NCI-H82 (cell line): ENCODE measurements at regions not wholly inside any gene's neighbourhood (a gene's known extent, or its start where the extent isn't known, plus 50 kb on each side); places are given as distances from the start of the nearest gene placed in this dataset.

Experiments used
- DNase-seq: peaks from one replicate; lab custom pipeline; 2025; lab: John Stamatoyannopoulos, UW

DNA sequence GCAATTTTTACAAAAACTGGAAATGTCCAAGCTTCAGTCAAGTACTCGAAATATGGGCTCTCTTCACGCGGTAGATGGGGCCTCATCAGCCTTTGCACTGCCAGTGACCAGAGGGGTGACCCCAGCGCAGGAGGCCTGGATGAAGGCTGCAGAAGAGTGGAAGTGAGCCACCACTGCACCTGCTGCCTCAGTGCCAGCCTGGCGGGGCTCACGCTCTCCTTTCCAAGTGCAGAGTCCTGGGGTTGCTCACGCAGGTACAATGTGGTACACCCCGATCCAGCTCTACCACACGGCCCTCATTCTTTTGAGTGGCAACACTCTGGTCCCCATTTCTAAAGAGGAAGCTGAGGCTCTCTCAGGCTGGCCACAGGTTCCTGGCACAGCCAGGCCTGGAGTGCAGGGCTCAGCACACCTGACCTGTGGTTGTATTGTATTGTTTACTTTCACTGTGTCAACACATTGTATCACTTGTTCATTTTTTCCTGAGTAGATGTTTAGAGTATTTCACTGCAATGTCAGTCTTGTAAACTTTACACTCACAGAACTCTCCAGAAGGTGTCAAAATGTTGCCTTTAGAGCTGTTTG is 97.3 kb upstream of the SOX1 start:
- no peak for DNase-seq

- DNase-seq: no peak
These were observed 96.3 kb upstream of the SOX1 start for GRCh38 chr13:111970494-111971141.

DNA sequence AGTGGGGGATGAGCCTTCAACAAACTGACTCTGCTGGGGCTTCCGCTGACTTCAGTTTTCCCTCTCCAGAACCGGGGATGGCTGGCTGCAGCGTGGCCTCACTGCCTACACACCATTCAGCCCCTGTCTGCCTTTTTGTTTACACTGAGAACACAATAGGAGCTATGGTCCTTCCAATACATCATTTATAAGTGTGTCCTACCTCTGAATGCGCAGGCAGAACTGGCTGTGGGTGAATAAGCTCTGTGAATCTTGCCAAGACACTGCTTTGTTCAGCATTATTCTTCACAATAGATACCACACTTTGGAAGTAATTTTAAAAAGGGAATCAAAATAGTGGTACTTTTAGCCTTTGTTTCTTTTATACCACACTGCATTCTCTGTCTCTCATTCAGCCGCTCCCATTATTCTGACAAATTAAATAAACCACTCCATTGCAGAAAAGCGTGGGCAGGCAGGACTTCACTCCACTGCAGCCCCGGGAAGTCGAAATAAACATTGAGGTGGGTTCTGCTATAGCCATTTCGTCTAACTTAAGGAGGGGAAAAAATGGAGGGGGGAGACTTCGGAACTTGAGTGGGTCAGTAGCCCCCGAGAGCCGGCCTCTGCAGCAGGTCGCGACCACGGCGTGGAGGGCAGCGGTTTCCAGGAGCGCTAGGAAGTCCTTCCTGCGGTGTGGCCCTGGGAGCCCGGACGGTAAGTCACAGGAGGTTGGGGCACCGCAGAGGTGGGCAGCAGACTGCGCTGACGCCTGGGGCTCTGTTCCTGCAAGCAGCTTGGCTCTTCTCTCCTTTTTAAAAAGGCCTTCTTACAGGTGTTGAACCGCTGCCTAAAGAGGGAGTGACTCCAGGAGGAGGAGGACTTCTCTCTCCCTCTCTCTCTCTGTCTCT is 94.8 kb upstream of the SOX1 start:
- DNase-seq: no peak

GRCh38 chr13:111973186-111973585 is 93.8 kb upstream of the SOX1 start:
- no peak for DNase-seq

- no peak for DNase-seq
These were observed 93.2 kb upstream of the SOX1 start for GRCh38 chr13:111973605-111974340.

- no peak for DNase-seq
These were observed 92.7 kb upstream of the SOX1 start for GRCh38 chr13:111974341-111974640.

DNA sequence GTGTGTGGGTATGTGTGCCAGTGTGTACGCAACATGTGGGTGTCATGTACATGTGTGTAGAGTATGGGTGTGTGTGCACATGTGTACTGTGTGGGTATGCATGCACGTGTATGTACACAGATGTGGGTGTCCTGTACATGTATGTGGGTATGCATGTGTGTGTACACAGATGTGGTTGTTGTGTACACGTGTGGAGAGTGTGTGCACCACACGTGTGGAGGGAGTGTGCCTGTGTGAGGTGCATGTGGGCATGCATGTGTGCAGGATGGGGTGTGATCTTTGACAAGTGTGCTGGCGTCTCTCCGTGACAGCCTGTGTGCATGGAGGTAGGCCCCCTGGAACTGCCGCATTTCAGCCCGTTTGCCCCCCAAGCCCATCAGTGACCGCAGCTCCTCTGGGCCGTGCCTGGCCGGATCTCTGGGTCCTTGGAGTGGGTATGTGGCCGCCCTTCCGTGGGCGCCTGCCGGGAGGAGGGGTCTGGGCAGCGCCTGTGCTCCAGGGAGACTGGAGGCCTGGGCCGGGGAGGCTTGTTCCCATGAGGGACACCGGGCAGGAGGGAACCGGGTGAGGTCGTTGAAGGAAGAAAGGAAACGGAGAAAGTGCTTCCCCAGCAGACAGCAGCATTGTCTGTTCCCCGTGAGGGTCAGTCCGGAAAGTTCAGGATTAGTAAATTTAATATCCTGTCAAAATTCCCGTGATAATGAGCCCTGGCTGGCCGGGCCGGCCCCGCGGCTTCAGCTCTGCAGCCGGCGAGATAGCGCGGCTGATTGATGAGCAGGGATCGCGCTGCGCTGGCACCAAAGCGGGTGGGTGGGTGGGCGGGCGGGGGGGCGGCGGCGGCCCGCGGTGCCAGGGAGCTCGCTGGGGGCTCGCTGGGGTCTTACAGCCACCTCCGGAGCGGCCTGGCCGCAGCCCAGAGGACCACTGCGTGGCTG is 91.1 kb upstream of the SOX1 start:
- no peak for DNase-seq

DNA sequence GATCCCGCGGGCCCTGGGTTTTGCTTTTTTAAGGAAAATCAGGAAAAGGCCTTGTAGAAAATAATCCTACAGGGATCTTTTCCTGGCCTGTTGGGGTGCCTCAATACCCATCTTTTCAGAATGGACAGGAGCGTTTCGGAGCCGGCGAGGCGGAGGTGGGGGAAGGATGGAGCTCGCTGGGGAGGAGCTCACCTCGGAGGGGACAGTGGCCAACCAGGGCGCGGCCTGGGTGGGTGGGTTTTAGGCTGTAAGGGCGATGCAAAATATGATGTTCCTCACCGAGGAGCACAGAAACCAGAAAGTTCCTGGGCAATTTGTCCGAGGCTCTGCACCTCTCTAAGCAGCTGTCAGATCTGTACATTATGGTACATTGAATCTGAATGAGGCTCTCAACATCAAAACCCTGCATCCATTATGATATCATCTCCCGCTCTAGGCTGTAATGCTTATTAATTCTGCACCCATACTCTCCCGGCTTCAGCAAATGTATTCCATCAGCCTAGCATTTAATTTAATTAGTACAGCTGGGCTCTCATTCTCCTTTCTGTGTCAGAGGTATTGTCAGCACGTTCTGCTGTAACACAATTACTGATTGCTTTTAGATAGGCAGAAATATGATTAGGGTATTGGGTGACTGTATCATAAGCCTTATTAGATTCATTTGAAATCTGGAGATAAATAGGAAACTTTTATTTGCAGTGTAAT is 90.3 kb upstream of the SOX1 start:
- DNase-seq: no peak

GRCh38 chr13:111977179-111977506 is 89.8 kb upstream of the SOX1 start:
- no peak for DNase-seq

GRCh38 chr13:111978546-111978945 is 88.4 kb upstream of the SOX1 start:
- DNase-seq: no peak

DNA sequence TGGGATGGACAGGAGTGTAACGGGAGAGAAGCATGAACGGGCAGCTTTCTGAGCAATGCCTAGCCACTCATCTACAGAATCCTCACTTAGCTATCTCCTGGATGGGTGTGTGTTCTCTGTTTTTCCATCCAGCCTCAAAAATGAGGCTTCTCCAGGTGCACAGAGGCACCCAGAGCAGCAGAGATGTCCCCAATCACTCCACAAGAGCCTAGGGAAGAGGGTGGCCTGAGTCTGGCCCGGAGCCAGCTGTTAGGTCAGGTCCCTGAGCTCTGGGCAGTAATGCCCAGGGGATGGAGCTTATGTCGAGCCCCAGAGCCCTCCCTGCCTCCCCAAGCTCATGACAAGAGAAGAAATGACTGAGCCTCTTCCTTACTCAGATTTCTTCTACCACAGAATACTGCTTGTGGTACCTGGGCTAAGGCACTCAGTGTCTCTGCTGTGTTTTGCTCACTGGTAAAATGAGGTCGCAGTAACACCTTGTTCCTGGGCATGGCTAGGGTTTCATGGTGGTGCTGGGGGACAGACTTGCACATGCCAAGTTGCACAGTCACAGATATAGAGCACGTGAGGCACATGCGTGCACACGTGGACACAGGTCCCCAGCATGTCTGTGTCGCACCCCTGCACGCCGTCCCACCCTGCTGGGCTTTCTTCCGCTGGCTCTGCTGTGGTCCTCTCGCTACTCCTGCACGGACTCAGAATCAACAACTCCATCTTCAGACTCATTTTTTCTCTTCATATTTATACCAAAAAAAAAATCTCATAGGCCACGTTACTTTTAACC is 86.6 kb upstream of the SOX1 start:
- DNase-seq: no peak

DNA sequence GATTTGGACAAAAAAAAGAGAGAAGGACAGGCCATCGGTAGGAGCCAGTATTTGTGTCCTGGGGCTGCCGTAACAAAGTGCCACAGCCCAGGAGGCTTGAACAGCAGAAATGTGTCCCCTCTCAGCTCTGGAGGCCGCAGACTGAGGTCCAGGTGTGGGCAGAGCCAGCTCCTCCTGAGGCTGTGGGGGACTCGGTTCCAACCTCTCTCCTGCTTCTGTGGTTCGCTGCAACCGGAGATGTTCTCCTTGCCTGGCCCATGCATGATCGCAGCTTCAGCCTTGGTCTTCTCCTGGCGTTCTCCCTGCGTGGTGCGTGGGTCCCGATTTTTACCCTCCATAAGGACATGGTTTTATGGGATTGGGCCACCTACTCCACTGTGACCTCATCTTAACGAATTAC is 85.9 kb upstream of the SOX1 start:
- no peak for DNase-seq

- DNase-seq: no peak
These were observed 85.3 kb upstream of the SOX1 start for GRCh38 chr13:111981446-111982165.

DNA sequence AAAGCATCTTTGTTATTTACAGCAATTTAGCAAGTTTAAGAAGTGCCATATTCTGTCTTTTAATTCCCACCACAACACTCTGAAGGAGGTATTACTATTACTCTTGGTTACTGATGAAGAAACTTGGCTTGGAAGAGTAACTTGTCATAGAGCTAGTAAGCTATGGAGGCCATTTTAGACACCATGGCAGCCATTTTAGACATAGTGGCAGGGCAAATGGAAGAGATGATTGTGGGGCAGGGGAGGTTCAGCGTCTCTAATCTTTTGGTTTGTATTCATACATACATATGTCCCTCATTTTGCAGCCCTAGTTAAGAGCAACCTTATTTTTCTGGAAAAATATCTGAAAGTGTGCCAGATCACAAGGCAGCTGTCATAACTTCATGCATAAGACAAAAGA is 82.6 kb upstream of the SOX1 start:
- no peak for DNase-seq

DNA sequence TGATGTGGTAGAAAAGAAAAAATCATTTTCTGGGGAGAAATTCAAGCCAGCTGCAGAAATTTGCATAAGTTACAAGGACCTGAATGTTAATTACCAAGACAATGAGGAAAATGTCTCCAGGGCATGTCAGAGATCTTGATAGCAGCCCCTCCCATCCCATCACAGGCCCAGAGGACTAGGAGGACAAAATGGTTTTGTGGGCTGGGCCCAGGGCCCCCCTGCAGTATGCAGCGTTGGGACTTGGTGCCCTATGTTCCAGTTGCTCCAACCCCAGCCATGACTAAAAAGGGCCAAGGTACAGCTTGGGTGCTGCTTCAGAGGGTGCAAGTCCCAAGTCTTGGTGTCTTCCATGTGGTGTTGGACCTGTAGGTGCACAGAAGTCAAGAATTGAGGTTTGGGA is 76.6 kb upstream of the SOX1 start:
- no peak for DNase-seq

DNA sequence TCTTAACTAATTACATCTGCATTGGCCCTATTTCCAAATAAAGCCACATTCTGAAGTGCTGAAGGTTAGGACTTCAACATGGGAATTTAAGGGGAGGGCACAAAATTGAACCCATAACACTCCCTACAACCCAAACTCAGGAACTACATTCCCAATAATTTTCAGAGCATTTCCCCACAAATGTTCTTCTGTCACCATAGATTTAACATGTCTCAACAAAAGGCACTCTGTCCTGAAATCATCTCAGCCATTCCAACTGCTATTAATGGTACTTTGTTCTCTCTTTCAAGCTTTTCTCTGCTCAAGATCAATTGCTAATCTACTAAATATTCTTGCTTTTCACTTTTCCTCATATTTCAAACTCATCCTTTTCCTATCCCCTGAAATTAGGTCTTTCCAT is 74.0 kb upstream of the SOX1 start:
- no peak for DNase-seq

DNA sequence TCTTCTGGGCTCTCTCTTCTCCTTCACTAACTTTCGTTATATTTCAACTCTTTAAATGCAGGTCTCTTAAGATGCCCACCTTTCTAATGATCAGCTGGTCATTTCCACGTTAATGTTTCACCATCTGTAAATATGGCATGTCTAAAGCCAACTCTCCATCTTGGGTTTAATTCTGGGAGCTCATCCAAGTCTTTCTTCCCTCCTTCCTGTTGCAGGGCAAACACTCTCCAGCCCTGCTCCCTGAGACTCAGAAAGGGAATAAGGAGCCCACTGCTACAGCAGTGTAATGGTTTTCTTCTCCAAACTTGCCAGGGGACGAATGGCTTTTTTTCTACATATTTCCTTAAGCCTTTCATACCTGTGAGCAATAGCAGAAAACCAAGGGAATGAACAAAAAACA is 73.3 kb upstream of the SOX1 start:
- no peak for DNase-seq

DNA sequence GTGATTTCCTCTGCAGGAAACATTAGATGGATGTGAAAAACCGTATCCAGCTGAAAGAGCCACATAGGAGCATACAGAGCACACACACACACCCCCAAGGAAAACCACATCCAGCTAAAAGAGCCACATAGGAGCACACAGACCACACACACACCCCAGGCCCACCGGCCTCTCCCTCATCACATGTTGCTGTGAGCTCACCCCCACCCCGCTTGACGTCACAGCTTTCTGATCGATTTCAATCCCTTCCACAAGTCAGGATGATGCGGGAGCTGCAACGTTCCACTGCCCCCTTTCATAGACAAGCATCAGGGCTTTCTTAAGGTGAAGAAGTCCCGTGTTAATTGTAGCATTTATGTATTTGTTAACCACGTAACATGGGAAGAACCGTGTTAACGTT is 72.4 kb upstream of the SOX1 start:
- no peak for DNase-seq

GRCh38 chr13:111999352-111999751 is 67.6 kb upstream of the SOX1 start:
- DNase-seq: no peak

DNA sequence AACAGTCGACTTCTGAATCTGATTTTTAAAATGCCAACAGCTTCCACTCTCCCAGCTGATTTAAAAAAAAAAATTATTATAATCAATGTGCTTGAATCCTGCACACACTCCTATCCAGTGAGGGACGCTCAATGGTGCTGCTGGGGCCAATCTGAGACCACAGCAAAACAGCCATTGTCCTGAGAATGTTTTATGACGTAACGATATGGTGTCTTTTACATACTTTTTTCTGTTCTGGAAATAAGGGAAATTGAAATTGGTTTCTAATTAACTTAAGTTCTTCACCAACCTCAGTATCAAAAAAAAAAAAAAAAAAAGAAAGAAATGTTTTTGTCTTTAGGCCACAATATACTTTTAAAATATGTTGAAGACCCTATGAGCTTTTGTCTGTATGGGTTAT is 66.1 kb upstream of the SOX1 start:
- DNase-seq: no peak
